OCI-LY7 (cell line): ENCODE measurements at regions not wholly inside any gene's neighbourhood (a gene's known extent, or its start where the extent isn't known, plus 50 kb on each side); places are given as distances from the start of the nearest gene placed in this dataset.

Experiments used
- CTCF ChIP-seq: fragments of 200-600 bp; sonication (generic); conservative IDR thresholded peaks from 2 replicates; pipeline ENCODE4 v1.5.1; 2014; ENCODE audit warnings: mild to moderate bottlenecking, antibody characterized with exemption, low read length, moderate library complexity, mixed read lengths
- EZH2phosphoT487 ChIP-seq: fragments of 200-600 bp; sonication (generic); IDR thresholded peaks from 2 replicates; pipeline ENCODE4 v1.6.1; 2018; ENCODE audit warnings: low read depth, borderline replicate concordance, mild to moderate bottlenecking, mixed run types, antibody characterized with exemption, low read length, moderate library complexity, mixed read lengths

GRCh38 chr4:126790633-126791032, 842.1 kb upstream of the INTU start:
- no peak for TF ChIP-seq CTCF
- TF ChIP-seq EZH2phosphoT487 = no peak
